ENCODE measurements at regions not wholly inside any gene's neighbourhood (a gene's known extent, or its start where the extent isn't known, plus 50 kb on each side); places are given as distances from the start of the nearest gene placed in this dataset.

DNA sequence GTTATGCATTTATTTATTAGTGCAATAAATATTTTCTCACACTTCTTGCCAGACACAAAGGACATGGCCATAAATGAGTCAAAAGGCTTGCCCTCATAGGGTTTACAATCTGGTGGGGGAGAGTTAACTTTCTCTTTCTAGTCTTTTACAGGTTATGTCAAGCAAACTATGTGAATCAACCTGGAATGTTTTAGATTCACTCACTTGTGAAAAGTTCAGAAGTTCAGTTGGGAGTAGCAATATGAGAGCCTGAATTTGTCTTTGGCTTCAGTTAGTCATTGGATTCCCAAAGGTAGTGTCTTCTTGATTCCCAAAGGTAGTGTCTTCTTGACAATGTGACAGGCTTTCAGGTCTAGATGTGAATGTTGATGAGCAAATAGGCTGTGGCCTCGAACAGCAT is 264.8 kb downstream of the SOX2 start:
- Histone ChIP-seq H3K4me1 (replicated peaks; ENCODE audit: insufficient read depth) (peaks cover 7% of the 10 kb centered on the region; the same call in 1 of the 2 replicates), H3K79me2 (ENCODE audit: low read depth) (no peaks in the 10 kb centered on the region), H2AFZ (no peak overlapping the region), H4K20me1 (ENCODE audit: insufficient read depth) (no peaks in the 10 kb centered on the region), H3K27ac (no peak overlapping the region), H3K9me2 (ENCODE audit: insufficient read depth) (no peaks in the 10 kb centered on the region), H3K36me3 (ENCODE audit: low read depth) (no peaks in the 10 kb centered on the region), H3K4me3 (no peak overlapping the region), H3K4me2 (no peak overlapping the region), H3K27me3 (ENCODE audit: insufficient read depth, low read depth) (no peaks in the 10 kb centered on the region), H3K9me3 (ENCODE audit: insufficient read depth, low read depth) (0 out of 2 replicates have a peak, but pooled peaks cover 7% of the 10 kb centered on the region), H3F3A (ENCODE audit: insufficient read depth, low read depth) (no peaks in the 10 kb centered on the region)
- DNase-seq, result no peak
- POLR2A ChIA-PET (ENCODE audit: unreplicated experiment), result no interaction called here
- BruUV-seq (replicated peaks), result no TSS peak
- intact Hi-C loops (cut with micrococcal nuclease; ENCODE audit: unreplicated experiment), result no loop called here
- TF ChIP-seq, protein P1, sequence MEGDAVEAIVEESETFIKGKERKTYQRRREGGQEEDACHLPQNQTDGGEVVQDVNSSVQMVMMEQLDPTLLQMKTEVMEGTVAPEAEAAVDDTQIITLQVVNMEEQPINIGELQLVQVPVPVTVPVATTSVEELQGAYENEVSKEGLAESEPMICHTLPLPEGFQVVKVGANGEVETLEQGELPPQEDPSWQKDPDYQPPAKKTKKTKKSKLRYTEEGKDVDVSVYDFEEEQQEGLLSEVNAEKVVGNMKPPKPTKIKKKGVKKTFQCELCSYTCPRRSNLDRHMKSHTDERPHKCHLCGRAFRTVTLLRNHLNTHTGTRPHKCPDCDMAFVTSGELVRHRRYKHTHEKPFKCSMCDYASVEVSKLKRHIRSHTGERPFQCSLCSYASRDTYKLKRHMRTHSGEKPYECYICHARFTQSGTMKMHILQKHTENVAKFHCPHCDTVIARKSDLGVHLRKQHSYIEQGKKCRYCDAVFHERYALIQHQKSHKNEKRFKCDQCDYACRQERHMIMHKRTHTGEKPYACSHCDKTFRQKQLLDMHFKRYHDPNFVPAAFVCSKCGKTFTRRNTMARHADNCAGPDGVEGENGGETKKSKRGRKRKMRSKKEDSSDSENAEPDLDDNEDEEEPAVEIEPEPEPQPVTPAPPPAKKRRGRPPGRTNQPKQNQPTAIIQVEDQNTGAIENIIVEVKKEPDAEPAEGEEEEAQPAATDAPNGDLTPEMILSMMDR (conservative IDR thresholded peaks at IDR 0.05), result no peak
- TF ChIP-seq EZH2 (IDR thresholded peaks at IDR 0.05; ENCODE audit: low read depth), result no peak
- CTCF ChIA-PET, result no interaction called here

DNA sequence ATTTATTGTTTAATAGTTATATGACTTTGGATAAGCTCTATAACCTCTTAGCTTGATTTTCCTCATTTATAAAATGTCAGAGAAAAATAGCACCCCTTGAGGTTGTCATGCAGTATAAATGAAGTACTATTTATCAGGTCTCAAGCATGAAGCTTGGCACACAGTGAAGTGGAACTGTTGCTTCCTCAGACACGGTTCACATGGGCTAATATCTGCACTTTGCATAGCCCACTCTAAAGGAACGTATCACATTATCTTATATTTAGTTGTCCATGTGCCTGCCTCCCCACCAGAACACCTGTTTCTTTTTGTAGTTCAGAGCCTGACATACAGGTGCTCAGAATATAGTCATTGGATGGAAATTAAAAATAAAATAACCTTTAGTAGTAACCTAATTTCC is 273.7 kb downstream of the SOX2 start:
- CTCF ChIA-PET, result no interaction called here
- no TSS peak for BruUV-seq (replicated peaks)
- H3K9me3 ChIP-seq (ENCODE audit: insufficient read depth, low read depth), result peaks cover 3% of the 10 kb centered on the region; the same call in 1 of the 2 replicates
- no peaks in the 10 kb centered on the region for H3K36me3 ChIP-seq (ENCODE audit: low read depth)
- no peaks in the 10 kb centered on the region for H3F3A ChIP-seq (ENCODE audit: insufficient read depth, low read depth)
- H3K4me1 ChIP-seq (replicated peaks; ENCODE audit: insufficient read depth), result no peaks in the 10 kb centered on the region
- no peak overlapping the region for H3K27ac ChIP-seq
- POLR2A ChIA-PET (ENCODE audit: unreplicated experiment), result no interaction called here
- H2AFZ ChIP-seq, result no peak overlapping the region
- H3K27me3 ChIP-seq (ENCODE audit: insufficient read depth, low read depth), result no peaks in the 10 kb centered on the region
- no peaks in the 10 kb centered on the region for H3K79me2 ChIP-seq (ENCODE audit: low read depth)
- H3K4me2 ChIP-seq, result no peak overlapping the region
- intact Hi-C loops (cut with micrococcal nuclease; ENCODE audit: unreplicated experiment), result no loop called here
- no peak for DNase-seq
- H4K20me1 ChIP-seq (ENCODE audit: insufficient read depth), result no peaks in the 10 kb centered on the region
- H3K9me2 ChIP-seq (ENCODE audit: insufficient read depth), result no peaks in the 10 kb centered on the region
- H3K4me3 ChIP-seq, result no peak overlapping the region
- TF ChIP-seq, protein P1 (conservative IDR thresholded peaks at IDR 0.05), result no peak
- TF ChIP-seq EZH2 (IDR thresholded peaks at IDR 0.05; ENCODE audit: low read depth), result no peak

DNA sequence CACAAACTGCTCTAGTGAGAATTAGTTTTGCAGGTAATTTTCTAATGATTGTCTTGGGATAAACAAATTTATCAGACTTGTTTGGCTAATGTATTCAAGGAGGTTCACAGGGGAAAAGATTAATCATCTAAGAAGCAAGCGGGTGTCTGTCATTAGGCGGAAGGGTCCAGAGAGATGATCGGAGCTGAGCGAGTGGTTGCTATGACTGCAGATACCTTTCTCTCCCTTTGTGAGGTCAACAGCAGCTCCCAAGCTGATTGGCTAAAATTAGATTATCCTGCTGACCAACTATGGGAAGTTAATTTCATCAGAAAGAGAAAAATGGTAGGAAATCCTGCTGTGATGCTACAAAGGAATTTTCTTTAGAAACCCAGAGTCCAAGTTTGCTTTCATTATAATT is 276.0 kb downstream of the SOX2 start:
- BruUV-seq (replicated peaks), result no TSS peak
- no peaks in the 10 kb centered on the region for H3K27me3 ChIP-seq (ENCODE audit: insufficient read depth, low read depth)
- intact Hi-C loops (cut with micrococcal nuclease; ENCODE audit: unreplicated experiment), result no loop called here
- ChIA-PET CTCF (no interaction called here), POLR2A (ENCODE audit: unreplicated experiment) (no interaction called here)
- H3K36me3 ChIP-seq (ENCODE audit: low read depth), result no peaks in the 10 kb centered on the region
- no peak overlapping the region for H3K4me2 ChIP-seq
- no peak overlapping the region for H3K4me3 ChIP-seq
- no peak overlapping the region for H2AFZ ChIP-seq
- H3K79me2 ChIP-seq (ENCODE audit: low read depth), result no peaks in the 10 kb centered on the region
- H3K4me1 ChIP-seq (replicated peaks; ENCODE audit: insufficient read depth), result no peaks in the 10 kb centered on the region
- peaks cover 3% of the 10 kb centered on the region; the same call in 1 of the 2 replicates for H3K9me3 ChIP-seq (ENCODE audit: insufficient read depth, low read depth)
- no peak for TF ChIP-seq EZH2 (IDR thresholded peaks at IDR 0.05; ENCODE audit: low read depth)
- TF ChIP-seq, protein P1 (conservative IDR thresholded peaks at IDR 0.05), result no peak
- no peak for DNase-seq
- H3F3A ChIP-seq (ENCODE audit: insufficient read depth, low read depth), result no peaks in the 10 kb centered on the region
- H3K27ac ChIP-seq, result no peak overlapping the region
- no peaks in the 10 kb centered on the region for H4K20me1 ChIP-seq (ENCODE audit: insufficient read depth)
- H3K9me2 ChIP-seq (ENCODE audit: insufficient read depth), result no peaks in the 10 kb centered on the region

All from PC-9 (cell line).